ENCODE measurements at regions not wholly inside any gene's neighbourhood (a gene's known extent, or its start where the extent isn't known, plus 50 kb on each side); places are given as distances from the start of the nearest gene placed in this dataset.

GRCh38 chr4:8778760-8779159 is 92.9 kb downstream of the HMX1 start:
- Histone ChIP-seq H3K9me3 (no peaks in the 10 kb centered on the region), H3K9ac (ENCODE audit: low read depth in 2 of 2, low read length in 2 of 2) (no peak overlapping the region), H3K4me3 (no peak overlapping the region), H3K36me3 (no peaks in the 10 kb centered on the region), H3K27me3 (no peaks in the 10 kb centered on the region), H3K27ac (no peak overlapping the region), H3K4me1 (no peaks in the 10 kb centered on the region)
- no peak for DNase-seq
- intact Hi-C loops (cut with DNase I): no loop called here
- TF ChIP-seq, protein P1, sequence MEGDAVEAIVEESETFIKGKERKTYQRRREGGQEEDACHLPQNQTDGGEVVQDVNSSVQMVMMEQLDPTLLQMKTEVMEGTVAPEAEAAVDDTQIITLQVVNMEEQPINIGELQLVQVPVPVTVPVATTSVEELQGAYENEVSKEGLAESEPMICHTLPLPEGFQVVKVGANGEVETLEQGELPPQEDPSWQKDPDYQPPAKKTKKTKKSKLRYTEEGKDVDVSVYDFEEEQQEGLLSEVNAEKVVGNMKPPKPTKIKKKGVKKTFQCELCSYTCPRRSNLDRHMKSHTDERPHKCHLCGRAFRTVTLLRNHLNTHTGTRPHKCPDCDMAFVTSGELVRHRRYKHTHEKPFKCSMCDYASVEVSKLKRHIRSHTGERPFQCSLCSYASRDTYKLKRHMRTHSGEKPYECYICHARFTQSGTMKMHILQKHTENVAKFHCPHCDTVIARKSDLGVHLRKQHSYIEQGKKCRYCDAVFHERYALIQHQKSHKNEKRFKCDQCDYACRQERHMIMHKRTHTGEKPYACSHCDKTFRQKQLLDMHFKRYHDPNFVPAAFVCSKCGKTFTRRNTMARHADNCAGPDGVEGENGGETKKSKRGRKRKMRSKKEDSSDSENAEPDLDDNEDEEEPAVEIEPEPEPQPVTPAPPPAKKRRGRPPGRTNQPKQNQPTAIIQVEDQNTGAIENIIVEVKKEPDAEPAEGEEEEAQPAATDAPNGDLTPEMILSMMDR (IDR thresholded peaks at IDR 0.05): no peak

DNA sequence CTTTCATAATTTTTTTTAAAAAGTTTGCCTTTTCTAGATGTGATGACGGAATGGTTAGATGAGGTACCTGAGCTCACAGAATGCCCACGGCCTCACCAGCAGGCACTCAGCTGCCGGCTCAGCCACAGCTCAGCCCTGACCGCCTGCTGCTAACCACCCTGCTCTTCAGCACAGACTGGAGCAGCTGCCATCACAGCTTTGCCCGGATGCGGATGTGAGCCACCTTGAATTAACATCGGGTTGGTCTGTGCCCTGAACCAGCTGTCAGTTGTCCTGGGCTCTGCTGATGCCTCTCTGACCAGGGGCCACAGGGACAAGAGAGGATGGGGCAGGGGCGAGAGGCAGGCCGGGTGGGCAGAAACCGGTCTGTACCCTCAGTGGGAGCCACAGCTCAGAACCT is 93.3 kb downstream of the HMX1 start:
- Histone ChIP-seq H3K9me3 (no peaks in the 10 kb centered on the region), H3K27me3 (no peaks in the 10 kb centered on the region), H3K36me3 (no peaks in the 10 kb centered on the region), H3K27ac (no peak overlapping the region), H3K4me1 (no peaks in the 10 kb centered on the region), H3K4me3 (no peak overlapping the region), H3K9ac (ENCODE audit: low read depth in 2 of 2, low read length in 2 of 2) (no peak overlapping the region)
- TF ChIP-seq, protein P1 (IDR thresholded peaks at IDR 0.05): no peak
- DNase-seq: no peak
- intact Hi-C loops (cut with DNase I): no loop called here

- Histone ChIP-seq H3K9ac (ENCODE audit: low read depth in 2 of 2, low read length in 2 of 2) (no peak overlapping the region), H3K4me3 (no peak overlapping the region), H3K27ac (no peak overlapping the region), H3K27me3 (no peaks in the 10 kb centered on the region), H3K36me3 (no peaks in the 10 kb centered on the region), H3K4me1 (no peaks in the 10 kb centered on the region), H3K9me3 (no peaks in the 10 kb centered on the region)
- intact Hi-C loops (cut with DNase I): no loop called here
- DNase-seq: no peak
- TF ChIP-seq, protein P1 (IDR thresholded peaks at IDR 0.05): no peak
Measured at GRCh38 chr4:8777320-8778196, 94.1 kb downstream of the HMX1 start.

- Histone ChIP-seq H3K4me1 (no peaks in the 10 kb centered on the region), H3K4me3 (no peak overlapping the region), H3K27me3 (no peaks in the 10 kb centered on the region), H3K36me3 (no peaks in the 10 kb centered on the region), H3K27ac (no peak overlapping the region), H3K9ac (ENCODE audit: low read depth in 2 of 2, low read length in 2 of 2) (no peak overlapping the region), H3K9me3 (no peaks in the 10 kb centered on the region)
- intact Hi-C loops (cut with DNase I): no loop called here
- DNase-seq: no peak
- TF ChIP-seq, protein P1 (IDR thresholded peaks at IDR 0.05): no peak
Measured at GRCh38 chr4:8776366-8776765, 95.3 kb downstream of the HMX1 start.

- intact Hi-C loops (cut with DNase I): no loop called here
- Histone ChIP-seq H3K27me3 (no peaks in the 10 kb centered on the region), H3K4me1 (no peaks in the 10 kb centered on the region), H3K4me3 (no peak overlapping the region), H3K36me3 (no peaks in the 10 kb centered on the region), H3K9ac (ENCODE audit: low read depth in 2 of 2, low read length in 2 of 2) (no peak overlapping the region), H3K27ac (no peak overlapping the region), H3K9me3 (no peaks in the 10 kb centered on the region)
- TF ChIP-seq, protein P1 (IDR thresholded peaks at IDR 0.05): no peak
- DNase-seq: no peak
Measured at GRCh38 chr4:8775751-8776355, 95.8 kb downstream of the HMX1 start.

Data from colonic mucosa (tissue), 4 donors.